ENCODE measurements at regions not wholly inside any gene's neighbourhood (a gene's known extent, or its start where the extent isn't known, plus 50 kb on each side); places are given as distances from the start of the nearest gene placed in this dataset.
A peak's percentile ranks its signal among the peaks of the same experiment; 100 is the strongest.

GRCh38 chr5:40430101-40430710, 249.5 kb upstream of the PTGER4 start:
- no peaks in the 10 kb centered on the region for H3K79me2 ChIP-seq (ENCODE audit: insufficient read depth, low read length)
- H4K20me1 ChIP-seq (ENCODE audit: insufficient read depth, low read length, poor library complexity, severe bottlenecking) = no peaks in the 10 kb centered on the region
- no peaks in the 10 kb centered on the region for H3K36me3 ChIP-seq (ENCODE audit: insufficient read depth, low read length)
- no peak for TF ChIP-seq EZH2phosphoT487 (IDR thresholded peaks at IDR 0.05; ENCODE audit: borderline replicate concordance)
- no peak for TF ChIP-seq CTCF (conservative IDR thresholded peaks at IDR 0.05; ENCODE audit: low read length)
- no peak overlapping the region for H3K4me3 ChIP-seq (ENCODE audit: low read length, poor library complexity, severe bottlenecking)
- no peak overlapping the region for H3K9ac ChIP-seq (ENCODE audit: low read depth, low read length, poor library complexity, severe bottlenecking)
- no peaks in the 10 kb centered on the region for H3K27me3 ChIP-seq (ENCODE audit: insufficient read depth, low read length, poor library complexity, severe bottlenecking)
- no peaks in the 10 kb centered on the region for H3K9me2 ChIP-seq (replicated peaks; ENCODE audit: low read depth, low read length)
- 0 out of 2 replicates have a peak overlapping the region, but pooled peaks have one; percentile 1 for H2AFZ ChIP-seq (ENCODE audit: low read length)
- peak overlapping the region; percentile 34 for H3K4me2 ChIP-seq (ENCODE audit: low read depth, low read length, poor library complexity, severe bottlenecking)
- H3F3A ChIP-seq (ENCODE audit: low read depth) = no peaks in the 10 kb centered on the region
- H3K9me3 ChIP-seq (ENCODE audit: insufficient read depth, low read depth, low read length) = no peaks in the 10 kb centered on the region
- H3K4me1 ChIP-seq (ENCODE audit: insufficient read depth, low read length, poor library complexity, severe bottlenecking) = peaks cover 23% of the 10 kb centered on the region

- Histone ChIP-seq H3K27me3 (ENCODE audit: insufficient read depth, low read length, poor library complexity, severe bottlenecking) (no peaks in the 10 kb centered on the region), H3K9me2 (replicated peaks; ENCODE audit: low read depth, low read length) (no peaks in the 10 kb centered on the region), H3K4me3 (ENCODE audit: low read length, poor library complexity, severe bottlenecking) (no peak overlapping the region), H3K9me3 (ENCODE audit: insufficient read depth, low read depth, low read length) (no peaks in the 10 kb centered on the region), H4K20me1 (ENCODE audit: insufficient read depth, low read length, poor library complexity, severe bottlenecking) (no peaks in the 10 kb centered on the region), H3K36me3 (ENCODE audit: insufficient read depth, low read length) (no peaks in the 10 kb centered on the region), H3F3A (ENCODE audit: low read depth) (no peaks in the 10 kb centered on the region), H3K79me2 (ENCODE audit: insufficient read depth, low read length) (no peaks in the 10 kb centered on the region), H3K4me2 (ENCODE audit: low read depth, low read length, poor library complexity, severe bottlenecking) (peak overlapping the region; percentile 34), H2AFZ (ENCODE audit: low read length) (0 out of 2 replicates have a peak overlapping the region, but pooled peaks have one; percentile 1), H3K9ac (ENCODE audit: low read depth, low read length, poor library complexity, severe bottlenecking) (peak overlapping the region; percentile 33), H3K4me1 (ENCODE audit: insufficient read depth, low read length, poor library complexity, severe bottlenecking) (peaks cover 23% of the 10 kb centered on the region)
- TF ChIP-seq EZH2phosphoT487 (IDR thresholded peaks at IDR 0.05; ENCODE audit: borderline replicate concordance) = no peak
- no peak for TF ChIP-seq CTCF (conservative IDR thresholded peaks at IDR 0.05; ENCODE audit: low read length)
Observed at GRCh38 chr5:40429258-40430100, 250.2 kb upstream of the PTGER4 start.

- Histone ChIP-seq H3F3A (ENCODE audit: low read depth) (no peaks in the 10 kb centered on the region), H3K79me2 (ENCODE audit: insufficient read depth, low read length) (no peaks in the 10 kb centered on the region), H3K9ac (ENCODE audit: low read depth, low read length, poor library complexity, severe bottlenecking) (peak overlapping the region; percentile 33), H3K4me1 (ENCODE audit: insufficient read depth, low read length, poor library complexity, severe bottlenecking) (peaks cover 23% of the 10 kb centered on the region), H3K4me2 (ENCODE audit: low read depth, low read length, poor library complexity, severe bottlenecking) (peak overlapping the region; percentile 34), H3K36me3 (ENCODE audit: insufficient read depth, low read length) (no peaks in the 10 kb centered on the region), H3K9me2 (replicated peaks; ENCODE audit: low read depth, low read length) (no peaks in the 10 kb centered on the region), H2AFZ (ENCODE audit: low read length) (no peak overlapping the region), H4K20me1 (ENCODE audit: insufficient read depth, low read length, poor library complexity, severe bottlenecking) (no peaks in the 10 kb centered on the region), H3K9me3 (ENCODE audit: insufficient read depth, low read depth, low read length) (no peaks in the 10 kb centered on the region), H3K27me3 (ENCODE audit: insufficient read depth, low read length, poor library complexity, severe bottlenecking) (no peaks in the 10 kb centered on the region), H3K4me3 (ENCODE audit: low read length, poor library complexity, severe bottlenecking) (no peak overlapping the region)
- TF ChIP-seq EZH2phosphoT487 (IDR thresholded peaks at IDR 0.05; ENCODE audit: borderline replicate concordance) (no peak), CTCF (conservative IDR thresholded peaks at IDR 0.05; ENCODE audit: low read length) (no peak)
Observed at GRCh38 chr5:40428815-40429214, 250.9 kb upstream of the PTGER4 start.

All from Loucy (cell line).